K562 (cell line): ENCODE measurements at regions not wholly inside any gene's neighbourhood (a gene's known extent, or its start where the extent isn't known, plus 50 kb on each side); places are given as distances from the start of the nearest gene placed in this dataset.

Source experiments
- ATAC-seq: fragments of 200-7000 bp; cut with Tn5 transposase; 3 replicates; pipeline ENCODE4 v1.9.1; 2020; ENCODE audit warnings: moderate library complexity
- BruUV-seq: library from RNA; stranded (reverse); fragments of 400-500 nt; replicated peaks from 2 replicates; lab custom pipeline; 2021; lab: Mats Ljungman, UMichigan
- CTCF ChIA-PET: fragments of 300-600 bp; formaldehyde crosslinking; extraction: SDS; loops from one replicate; lab custom pipeline; 2021; ENCODE audit warnings: low intra/inter-chr PET ratio; lab: Yijun Ruan, JAX
- POLR2A ChIA-PET: fragments of 300-600, 350-650 bp; sonication (Branson Sonifier 250); formaldehyde crosslinking; extraction: SDS; loops from one replicate; lab custom pipeline; 2021; ENCODE audit warnings: antibody characterized with exemption, inconsistent platforms; lab: Yijun Ruan, JAX
- DNase-seq, 4 experiments: peaks; one replicate each; pipeline versions ENCODE4 v3.0.0 to v3.0.0-alpha.2; 2011 to 2018; ENCODE audit warnings: low spot score in 3 of 4, mixed read lengths in 3 of 4; ENCODE audit errors: extremely low read depth in 1 of 4
- FAIRE-seq: peaks from 2 replicates; lab custom pipeline; 2011; peaks lifted over from hg19 to GRCh38; lab: Jason Lieb, UNC
- H2AFZ ChIP-seq: 2 replicates; pipeline ENCODE4 v1.6.0; 2011; ENCODE audit warnings: low read depth, low read length, control low read depth, inconsistent platforms
- H3K27ac ChIP-seq: fragments of 200-600 bp; 3 replicates; pipeline ENCODE4 v1.8.0; 2011; ENCODE audit warnings: low read depth, mild to moderate bottlenecking, control low read depth, inconsistent platforms, low read length, moderate library complexity, mixed read lengths; ENCODE audit errors: extremely low read depth
- H3K27me3 ChIP-seq, 2 experiments: fragments of 300-600 bp in 1 of 2; 2 replicates in 1 of 2; 3 replicates in 1 of 2; pipeline versions ENCODE4 v1.6.0 to v1.8.0; 2011; ENCODE audit warnings: inconsistent platforms in 2 of 2, low read length in 2 of 2, mild to moderate bottlenecking in 1 of 2, mixed read lengths in 1 of 2, moderate library complexity in 1 of 2; ENCODE audit not compliant: control insufficient read depth in 2 of 2, insufficient read depth in 2 of 2
- H3K36me3 ChIP-seq: fragments of 300-600 bp; 3 replicates; pipeline ENCODE4 v1.8.0; 2011; ENCODE audit warnings: mild to moderate bottlenecking, low read length, inconsistent platforms; ENCODE audit not compliant: control insufficient read depth, insufficient read depth
- H3K4me1 ChIP-seq, 2 experiments: fragments of 200-600 bp in 1 of 2; replicated peaks in 1 of 2; 2 replicates in 1 of 2; 3 replicates in 1 of 2; pipeline versions ENCODE4 v1.5.1 to v1.8.0; 2011; ENCODE audit warnings: inconsistent platforms in 2 of 2, low read length in 2 of 2, mild to moderate bottlenecking in 1 of 2, mixed read lengths in 1 of 2, moderate library complexity in 1 of 2; ENCODE audit not compliant: control insufficient read depth in 2 of 2, insufficient read depth in 2 of 2
- H3K4me2 ChIP-seq: 2 replicates; pipeline ENCODE4 v1.6.1; 2011; ENCODE audit warnings: low read length, control low read depth, inconsistent platforms, mixed read lengths; ENCODE audit not compliant: insufficient read depth
- H3K4me3 ChIP-seq: fragments of 200-600 bp; sonication (generic), shearing (Covaris generic); 2 replicates; pipeline ENCODE4 v1.5.1; 2016; ENCODE audit warnings: control low read depth, inconsistent platforms
- H3K79me2 ChIP-seq: fragments of 200-600 bp; 3 replicates; pipeline ENCODE4 v1.8.0; 2011; ENCODE audit warnings: low read length, inconsistent platforms; ENCODE audit not compliant: control insufficient read depth, insufficient read depth
- H3K9ac ChIP-seq, 2 experiments: 2 replicates each; pipeline versions ENCODE4 v1.6.0 to v1.6.1; 2011; ENCODE audit warnings: low read depth in 2 of 2, low read length in 2 of 2, control low read depth in 1 of 2, inconsistent platforms in 1 of 2, mild to moderate bottlenecking in 1 of 2, mixed read lengths in 1 of 2; ENCODE audit not compliant: insufficient read depth in 1 of 2
- H3K9me1 ChIP-seq: one replicate; pipeline ENCODE4 v1.6.0; 2011; ENCODE audit warnings: inconsistent platforms, mild to moderate bottlenecking, low read length, moderate library complexity; ENCODE audit not compliant: control insufficient read depth, insufficient read depth
- H3K9me3 ChIP-seq: replicated peaks from 2 replicates; pipeline ENCODE4 v1.5.1; 2011; ENCODE audit warnings: low read depth, low read length, inconsistent platforms; ENCODE audit not compliant: control insufficient read depth, insufficient read depth
- H4K20me1 ChIP-seq: replicated peaks from 2 replicates; pipeline ENCODE4 v1.6.1; 2011; ENCODE audit warnings: low read length, inconsistent platforms, mixed read lengths; ENCODE audit not compliant: control insufficient read depth, insufficient read depth
- ATF1 ChIP-seq, 2 experiments: fragments of 450-650 bp in 1 of 2; IDR thresholded peaks; 2 replicates each; pipeline ENCODE4 v1.6.1; 2016; ENCODE audit warnings: missing compliant biosample characterization in 1 of 2, missing genetic modification characterization in 1 of 2
- BRF1 ChIP-seq: IDR thresholded peaks from 3 replicates; pipeline ENCODE4 v1.6.1; 2011; ENCODE audit warnings: borderline replicate concordance, mild to moderate bottlenecking; ENCODE audit not compliant: insufficient read length; ENCODE audit errors: extremely low read depth
- DMBX1 ChIP-seq: fragments of 250-450 bp; sonication (Bioruptor Pico); IDR thresholded peaks from 2 replicates; pipeline ENCODE4 v1.8.0; 2022; ENCODE audit warnings: inconsistent platforms, mild to moderate bottlenecking, moderate library complexity, borderline replicate concordance
- EP300 ChIP-seq: IDR thresholded peaks from 2 replicates; pipeline ENCODE4 v1.6.1; 2012; ENCODE audit warnings: low read length, improper control_type of control experiment
- HNRNPL ChIP-seq: fragments of 200-400 bp; formaldehyde crosslinking; IDR thresholded peaks from 2 replicates; pipeline ENCODE4 v1.6.1; 2017; ENCODE audit warnings: low read depth, mild to moderate bottlenecking, low read length
- JUND ChIP-seq, 2 experiments: IDR thresholded peaks; 2 replicates in 1 of 2; 3 replicates in 1 of 2; pipeline ENCODE4 v1.6.1; 2011; ENCODE audit warnings: borderline replicate concordance in 2 of 2, low read depth in 2 of 2, low read length in 2 of 2, improper control_type of control experiment in 1 of 2, missing biosample characterization in 1 of 2, missing genetic modification characterization in 1 of 2, missing genetic modification reagents in 1 of 2
- KLF13 ChIP-seq: fragments of 450-650 bp; IDR thresholded peaks from 2 replicates; pipeline ENCODE4 v1.6.1; 2016; ENCODE audit warnings: missing genetic modification characterization, low read depth, mild to moderate bottlenecking, missing compliant biosample characterization, moderate library complexity, borderline replicate concordance
- NR4A1 ChIP-seq, 2 experiments: fragments of 250-450 bp in 1 of 2; fragments of 450-650 bp in 1 of 2; sonication (Bioruptor Pico) in 1 of 2; IDR thresholded peaks; 2 replicates each; pipeline versions ENCODE4 v1.4.0 to v1.6.1; 2016 to 2020; ENCODE audit warnings: mild to moderate bottlenecking in 2 of 2, missing compliant biosample characterization in 1 of 2, missing genetic modification characterization in 1 of 2, moderate library complexity in 1 of 2
- PCBP2 ChIP-seq: fragments of 200-400 bp; formaldehyde crosslinking; IDR thresholded peaks from 2 replicates; pipeline ENCODE4 v1.6.1; 2018; ENCODE audit warnings: low read length, low read depth, mild to moderate bottlenecking, moderate library complexity; ENCODE audit not compliant: poor library complexity, severe bottlenecking
- PML ChIP-seq: IDR thresholded peaks from 2 replicates; pipeline ENCODE4 v1.6.1; 2012; ENCODE audit warnings: low read length, inconsistent platforms
- POLR2G ChIP-seq: fragments of 200-400 bp; formaldehyde crosslinking; IDR thresholded peaks from 2 replicates; pipeline ENCODE4 v1.6.1; 2017; ENCODE audit warnings: low read depth, mild to moderate bottlenecking, antibody characterized with exemption, low read length, moderate library complexity
- RBM17 ChIP-seq: fragments of 200-400 bp; formaldehyde crosslinking; IDR thresholded peaks from 2 replicates; pipeline ENCODE4 v1.6.1; 2017; ENCODE audit warnings: low read depth, mild to moderate bottlenecking, low read length, borderline replicate concordance
- SIN3A ChIP-seq, 2 experiments: fragments of 150-350 bp in 1 of 2; IDR thresholded peaks; 2 replicates each; pipeline ENCODE4 v1.6.1; 2011 to 2016; ENCODE audit warnings: borderline replicate concordance in 2 of 2, low read depth in 2 of 2, low read length in 2 of 2, mild to moderate bottlenecking in 2 of 2, moderate library complexity in 2 of 2; ENCODE audit not compliant: control insufficient read depth in 1 of 2
- TBL1XR1 ChIP-seq, 2 experiments: IDR thresholded peaks; 2 replicates each; pipeline ENCODE4 v1.6.1; 2012; ENCODE audit warnings: improper control_type of control experiment in 2 of 2, low read length in 2 of 2, mild to moderate bottlenecking in 1 of 2
- YY1 ChIP-seq, 3 experiments: IDR thresholded peaks; 2 replicates each; pipeline ENCODE4 v1.6.1; 2011; ENCODE audit warnings: low read length in 2 of 3, mild to moderate bottlenecking in 2 of 3, moderate library complexity in 2 of 3, borderline replicate concordance in 1 of 3, control low read depth in 1 of 3, low read depth in 1 of 3; ENCODE audit not compliant: insufficient read depth in 3 of 3, insufficient replicate concordance in 2 of 3, control insufficient read depth in 1 of 3, insufficient read length in 1 of 3; ENCODE audit errors: extremely low read depth in 1 of 3
- ZFP1 ChIP-seq: fragments of 450-650 bp; formaldehyde crosslinking; IDR thresholded peaks from 2 replicates; pipeline ENCODE4 v1.4.0; 2020; ENCODE audit warnings: mild to moderate bottlenecking, mixed read lengths
- ZNF184 ChIP-seq: sonication (generic); formaldehyde crosslinking; IDR thresholded peaks from 2 replicates; pipeline ENCODE4 v1.5.0; 2020; ENCODE audit warnings: missing genetic modification reagents
- WGBS: fragments of 100-300 bp; shearing (Covaris generic); methylation state at CpG from one replicate; pipeline ENCODE4 v1.1.6; 2016; ENCODE audit warnings: low coverage, mixed read lengths; ENCODE audit not compliant: insufficient coverage; ENCODE audit errors: missing lambda C conversion rate; 5-methylcytosine and 5-hydroxymethylcytosine counted together
- in situ Hi-C: fragments of 300-500 bp; cut with MboI; formaldehyde crosslinking; loops from 4 replicates; pipeline ENCODE4 v1.15.0; 2018; ENCODE audit warnings: inconsistent platforms, mixed read lengths
- intact Hi-C: fragments of 100-400 bp; cut with micrococcal nuclease; formaldehyde crosslinking; loops from 2 replicates; pipeline ENCODE4 v1.14.2; 2022
- TF ChIP-seq, protein P1 (sequence below): sonication (generic); formaldehyde crosslinking; IDR thresholded peaks from 2 replicates; pipeline ENCODE4 v1.9.0; 2022; ENCODE audit warnings: mild to moderate bottlenecking, missing genetic modification reagents
- TF ChIP-seq, protein P2 (sequence below): fragments of 450-650 bp; IDR thresholded peaks from 2 replicates; pipeline ENCODE4 v1.6.1; 2016; ENCODE audit warnings: low read depth, mild to moderate bottlenecking, moderate library complexity
- TF ChIP-seq, protein P3 (sequence below): fragments of 250-450 bp; sonication (Bioruptor Pico); IDR thresholded peaks from 2 replicates; pipeline ENCODE4 v1.5.0; 2021

DNA sequence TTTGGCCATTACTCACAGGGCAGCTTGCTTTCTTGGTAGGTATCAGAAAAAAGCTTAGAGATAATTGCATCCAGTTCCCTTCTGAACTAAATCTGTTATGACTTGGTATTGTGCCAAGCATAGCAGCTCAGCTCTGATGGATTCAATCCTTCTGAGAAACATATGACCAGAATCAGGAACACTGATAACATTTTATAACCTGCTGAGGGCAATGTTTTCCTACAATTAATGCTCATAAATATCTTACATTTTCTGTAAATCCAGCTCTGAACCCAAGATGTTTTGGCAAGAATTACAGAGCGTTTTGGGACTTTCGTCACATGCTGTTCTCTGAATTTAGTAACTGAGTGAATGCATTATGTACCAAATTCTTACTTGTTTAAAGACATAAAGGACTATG lies 167.8 kb downstream of the KIF20B start:
- in situ Hi-C loops = no loop called here
- H3K9me3 ChIP-seq = no peaks in the 10 kb centered on the region
- BruUV-seq = no TSS peak
- no peaks in the 10 kb centered on the region for H3K79me2 ChIP-seq
- intact Hi-C loops = no loop called here
- no peaks in the 10 kb centered on the region for H3K4me1 ChIP-seq
- ATAC-seq (no peak), DNase-seq (no peak), FAIRE-seq (no peak)
- no peak overlapping the region for H3K4me3 ChIP-seq
- no peak overlapping the region for H2AFZ ChIP-seq
- POLR2A ChIA-PET = no interaction called here
- no peak overlapping the region for H3K4me2 ChIP-seq
- no peak overlapping the region for H3K27ac ChIP-seq
- CTCF ChIA-PET = no interaction called here
- TF ChIP-seq KLF13 (tag) (no peak), RBM17 (no peak), POLR2G (no peak), EP300 (no peak), PML (no peak), SIN3A (IDR thresholded peaks at IDR 0.05; ENCODE audit: borderline replicate concordance in 2 of 2, control insufficient read depth in 1 of 2, low read depth in 2 of 2, low read length in 2 of 2) (no peak), ATF1 (CRISPR knock-in tag; IDR thresholded peaks at IDR 0.05) (no peak), ATF1 (tag; IDR thresholded peaks at IDR 0.05) (no peak), PCBP2 (no peak), BRF1 (no peak), TBL1XR1 (IDR thresholded peaks at IDR 0.05; ENCODE audit: low read length in 2 of 2) (no peak), ZFP1 (CRISPR knock-in tag) (no peak), NR4A1 (CRISPR knock-in tag; IDR thresholded peaks at IDR 0.05) (no peak), NR4A1 (tag; IDR thresholded peaks at IDR 0.05) (no peak), YY1 (IDR thresholded peaks at IDR 0.05; ENCODE audit: borderline replicate concordance in 1 of 3, control insufficient read depth in 1 of 3, extremely low read depth in 1 of 3, insufficient read depth in 3 of 3, insufficient read length in 1 of 3, insufficient replicate concordance in 2 of 3, low read depth in 1 of 3, low read length in 2 of 3) (no peak), DMBX1 (no peak), HNRNPL (no peak), ZNF184 (CRISPR knock-in tag) (no peak), JUND (IDR thresholded peaks at IDR 0.05; ENCODE audit: borderline replicate concordance, low read depth, low read length) (no peak), JUND (tag; IDR thresholded peaks at IDR 0.05; ENCODE audit: borderline replicate concordance, low read depth, low read length) (no peak)
- TF ChIP-seq, protein P1, sequence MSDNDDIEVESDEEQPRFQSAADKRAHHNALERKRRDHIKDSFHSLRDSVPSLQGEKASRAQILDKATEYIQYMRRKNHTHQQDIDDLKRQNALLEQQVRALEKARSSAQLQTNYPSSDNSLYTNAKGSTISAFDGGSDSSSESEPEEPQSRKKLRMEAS (CRISPR knock-in tag) = no peak
- TF ChIP-seq, protein P2, sequence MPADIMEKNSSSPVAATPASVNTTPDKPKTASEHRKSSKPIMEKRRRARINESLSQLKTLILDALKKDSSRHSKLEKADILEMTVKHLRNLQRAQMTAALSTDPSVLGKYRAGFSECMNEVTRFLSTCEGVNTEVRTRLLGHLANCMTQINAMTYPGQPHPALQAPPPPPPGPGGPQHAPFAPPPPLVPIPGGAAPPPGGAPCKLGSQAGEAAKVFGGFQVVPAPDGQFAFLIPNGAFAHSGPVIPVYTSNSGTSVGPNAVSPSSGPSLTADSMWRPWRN = no peak
- TF ChIP-seq, protein P3, sequence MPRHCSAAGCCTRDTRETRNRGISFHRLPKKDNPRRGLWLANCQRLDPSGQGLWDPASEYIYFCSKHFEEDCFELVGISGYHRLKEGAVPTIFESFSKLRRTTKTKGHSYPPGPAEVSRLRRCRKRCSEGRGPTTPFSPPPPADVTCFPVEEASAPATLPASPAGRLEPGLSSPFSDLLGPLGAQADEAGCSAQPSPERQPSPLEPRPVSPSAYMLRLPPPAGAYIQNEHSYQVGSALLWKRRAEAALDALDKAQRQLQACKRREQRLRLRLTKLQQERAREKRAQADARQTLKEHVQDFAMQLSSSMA (CRISPR knock-in tag) = no peak
- H3K9ac ChIP-seq = no peak overlapping the region
- H3K36me3 ChIP-seq = no peaks in the 10 kb centered on the region
- no peaks in the 10 kb centered on the region for H4K20me1 ChIP-seq
- WGBS = 0% methylated on average over 2 of the region's 2 CpGs
- H3K9me1 ChIP-seq = no peaks in the 10 kb centered on the region
- no peaks in the 10 kb centered on the region for H3K27me3 ChIP-seq
